Fibroblast of lung (primary cell): ENCODE measurements at regions not wholly inside any gene's neighbourhood (a gene's known extent, or its start where the extent isn't known, plus 50 kb on each side); places are given as distances from the start of the nearest gene placed in this dataset.

Experiments
- DNase-seq, 2 donors: peaks; one replicate each; pipeline versions ENCODE4 v3.0.0 to v3.0.0-alpha.2; 2010; ENCODE audit warnings: low read depth in 2 of 2
- H2AFZ ChIP-seq: 2 replicates; pipeline ENCODE4 v1.5.1; 2012; ENCODE audit warnings: low read length, control low read depth, inconsistent platforms
- H3K27ac ChIP-seq: 2 replicates; pipeline ENCODE4 v1.5.1; 2011; ENCODE audit warnings: low read length, control low read depth; ENCODE audit not compliant: insufficient read depth
- H3K27me3 ChIP-seq: 2 replicates; pipeline ENCODE4 v1.5.1; 2011; ENCODE audit warnings: mild to moderate bottlenecking, low read length; ENCODE audit not compliant: control insufficient read depth, insufficient read depth
- H3K36me3 ChIP-seq: 2 replicates; pipeline ENCODE4 v1.5.1; 2011; ENCODE audit warnings: low read length; ENCODE audit not compliant: control insufficient read depth, insufficient read depth
- H3K4me1 ChIP-seq: 2 replicates; pipeline ENCODE4 v1.5.1; 2011; ENCODE audit warnings: low read length; ENCODE audit not compliant: control insufficient read depth, insufficient read depth; ENCODE audit errors: extremely low read depth
- H3K4me2 ChIP-seq: 2 replicates; pipeline ENCODE4 v1.5.1; 2011; ENCODE audit warnings: low read length, control low read depth; ENCODE audit not compliant: insufficient read depth; ENCODE audit errors: extremely low read depth
- H3K4me3 ChIP-seq, 4 experiments: fragments of 200-600 bp in 1 of 4; sonication (generic) in 1 of 4; replicated peaks in 1 of 4; 2 replicates each; pipeline ENCODE4 v1.5.1; 2011 to 2016; ENCODE audit warnings: low read length in 4 of 4, low read depth in 3 of 4, mild to moderate bottlenecking in 3 of 4, control low read depth in 2 of 4, inconsistent platforms in 1 of 4, mixed read lengths in 1 of 4; ENCODE audit not compliant: insufficient read depth in 1 of 4; ENCODE audit errors: control extremely low read depth in 1 of 4
- H3K79me2 ChIP-seq: 2 replicates; pipeline ENCODE4 v1.5.1; 2012; ENCODE audit warnings: mild to moderate bottlenecking, low read length, inconsistent platforms; ENCODE audit not compliant: control insufficient read depth, insufficient read depth
- H3K9ac ChIP-seq: 2 replicates; pipeline ENCODE4 v1.5.1; 2011; ENCODE audit warnings: mild to moderate bottlenecking, low read length, control low read depth; ENCODE audit not compliant: insufficient read depth
- H3K9me3 ChIP-seq: 2 replicates; pipeline ENCODE4 v1.5.1; 2012; ENCODE audit warnings: low read depth, low read length; ENCODE audit not compliant: control insufficient read depth, insufficient read depth
- H4K20me1 ChIP-seq: 2 replicates; pipeline ENCODE4 v1.5.1; 2011; ENCODE audit warnings: low read length; ENCODE audit not compliant: control insufficient read depth, insufficient read depth; ENCODE audit errors: extremely low read depth
- CTCF ChIP-seq, 2 donors: IDR thresholded peaks in 1 of 2; conservative IDR thresholded peaks in 1 of 2; 1 replicate in 1 of 2; 2 replicates in 1 of 2; pipeline ENCODE4 v1.5.1; 2011 to 2012; ENCODE audit warnings: low read length in 2 of 2, control low read depth in 1 of 2, inconsistent platforms in 1 of 2, low read depth in 1 of 2, mild to moderate bottlenecking in 1 of 2
- EZH2 ChIP-seq: IDR thresholded peaks from 2 replicates; pipeline ENCODE4 v1.5.1; 2012; ENCODE audit warnings: low read length, control low read depth, mild to moderate bottlenecking; ENCODE audit errors: missing control alignments

- H3K4me3 ChIP-seq = no peak overlapping the region
- H3K4me1 ChIP-seq = no peaks in the 10 kb centered on the region
- no peak overlapping the region for H3K27ac ChIP-seq
- TF ChIP-seq EZH2 (no peak), CTCF (conservative IDR thresholded peaks at IDR 0.05 in 1 of 2, IDR thresholded peaks at IDR 0.05 in 1 of 2; ENCODE audit: low read depth in 1 of 2, low read length in 2 of 2) (no peak)
- H3K9ac ChIP-seq = no peak overlapping the region
- H3K4me2 ChIP-seq = no peak overlapping the region
- H3K79me2 ChIP-seq = no peaks in the 10 kb centered on the region
- no peaks in the 10 kb centered on the region for H4K20me1 ChIP-seq
- H2AFZ ChIP-seq = no peak overlapping the region
- no peaks in the 10 kb centered on the region for H3K9me3 ChIP-seq
- no peaks in the 10 kb centered on the region for H3K27me3 ChIP-seq
- DNase-seq = no peak
- no peaks in the 10 kb centered on the region for H3K36me3 ChIP-seq
These were observed 977.8 kb upstream of the TENM3 start for GRCh38 chr4:181265370-181265769.

DNA sequence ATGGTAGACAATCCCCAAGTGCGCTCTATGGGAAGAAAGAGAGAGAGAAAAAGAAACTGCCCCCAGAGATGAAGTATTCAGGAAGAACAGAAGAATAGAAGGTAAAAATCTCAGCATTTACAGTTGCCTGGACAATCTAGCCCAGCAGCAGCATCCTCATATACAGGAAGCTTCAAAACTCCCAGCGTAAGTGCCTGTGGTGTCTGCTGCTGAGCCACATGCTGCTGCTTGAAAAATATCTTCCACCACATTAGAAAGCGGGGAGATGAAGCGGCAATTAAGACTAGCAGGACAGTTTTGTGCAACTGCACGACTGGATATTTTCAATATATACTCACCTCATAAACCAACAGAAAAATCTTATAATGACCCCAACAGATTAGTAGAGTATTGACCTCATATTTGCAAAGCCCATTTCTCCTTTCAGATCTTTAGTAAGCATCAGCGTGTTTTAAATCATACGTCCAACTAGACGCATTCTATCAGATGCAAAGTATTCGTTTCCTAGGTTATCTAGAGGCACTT, 972.0 kb upstream of the TENM3 start:
- no peak overlapping the region for H3K9ac ChIP-seq
- no peak overlapping the region for H3K4me3 ChIP-seq
- no peaks in the 10 kb centered on the region for H3K9me3 ChIP-seq
- H3K36me3 ChIP-seq = no peaks in the 10 kb centered on the region
- no peaks in the 10 kb centered on the region for H3K79me2 ChIP-seq
- H3K4me1 ChIP-seq = no peaks in the 10 kb centered on the region
- no peak overlapping the region for H2AFZ ChIP-seq
- H3K27me3 ChIP-seq = no peaks in the 10 kb centered on the region
- no peak overlapping the region for H3K27ac ChIP-seq
- no peak overlapping the region for H3K4me2 ChIP-seq
- no peak for DNase-seq
- H4K20me1 ChIP-seq = no peaks in the 10 kb centered on the region
- TF ChIP-seq EZH2 (no peak), CTCF (conservative IDR thresholded peaks at IDR 0.05 in 1 of 2, IDR thresholded peaks at IDR 0.05 in 1 of 2; ENCODE audit: low read depth in 1 of 2, low read length in 2 of 2) (no peak)

DNA sequence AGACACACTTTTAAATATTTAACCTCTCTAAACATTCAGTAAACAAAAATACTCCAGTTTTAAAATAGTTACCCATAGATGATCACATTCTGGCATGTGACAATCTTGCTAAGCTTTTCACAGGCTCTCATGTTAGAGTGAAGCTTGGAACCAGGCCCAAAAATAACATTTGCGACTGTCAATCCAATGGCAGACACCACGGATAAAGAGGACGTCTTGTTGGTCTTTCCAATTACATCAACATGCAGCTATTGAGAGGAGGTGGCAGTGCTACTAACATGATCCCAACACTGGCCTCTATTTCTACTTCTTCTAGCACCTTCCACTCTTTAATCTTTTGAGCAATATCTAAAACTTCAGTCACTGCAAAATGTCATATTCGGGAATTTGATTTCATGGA, 970.8 kb upstream of the TENM3 start:
- TF ChIP-seq CTCF (conservative IDR thresholded peaks at IDR 0.05 in 1 of 2, IDR thresholded peaks at IDR 0.05 in 1 of 2; ENCODE audit: low read depth in 1 of 2, low read length in 2 of 2) (no peak), EZH2 (no peak)
- Histone ChIP-seq H4K20me1 (no peaks in the 10 kb centered on the region), H3K4me2 (no peak overlapping the region), H3K27me3 (no peaks in the 10 kb centered on the region), H3K79me2 (no peaks in the 10 kb centered on the region), H3K9me3 (no peaks in the 10 kb centered on the region), H3K27ac (no peak overlapping the region), H2AFZ (no peak overlapping the region), H3K4me3 (no peak overlapping the region), H3K4me1 (no peaks in the 10 kb centered on the region), H3K9ac (no peak overlapping the region), H3K36me3 (no peaks in the 10 kb centered on the region)
- no peak for DNase-seq
